GM18511 (cell line): ENCODE measurements at regions not wholly inside any gene's neighbourhood (a gene's known extent, or its start where the extent isn't known, plus 50 kb on each side); places are given as distances from the start of the nearest gene placed in this dataset.

Experiments used
- ATAC-seq: cut with Tn5 transposase; IDR thresholded peaks from one replicate; pipeline ENCODE4 v1.9.1; 2021; ENCODE audit warnings: mild to moderate bottlenecking, moderate library complexity; ENCODE audit not compliant: unreplicated experiment

DNA sequence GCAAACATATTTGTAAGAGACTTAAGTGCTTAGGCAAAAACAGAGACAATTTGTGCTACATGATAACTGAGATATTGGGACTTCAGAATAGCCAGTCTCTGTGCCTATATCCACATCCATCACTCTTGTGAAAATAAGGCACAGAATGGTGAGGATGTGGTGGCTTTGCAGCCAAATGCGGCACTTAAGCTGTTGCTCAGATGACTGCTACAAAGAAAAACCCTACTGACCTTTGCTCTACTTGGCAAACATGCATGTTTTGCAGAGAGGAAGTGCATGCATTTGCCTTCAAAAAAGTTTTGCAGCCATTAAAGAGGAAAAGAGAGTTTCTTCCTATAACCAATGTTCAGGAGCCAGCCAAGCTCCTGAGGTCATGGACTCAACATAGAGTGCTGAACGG lies 675.0 kb upstream of the KIRREL3 start:
- ATAC-seq = no peak

DNA sequence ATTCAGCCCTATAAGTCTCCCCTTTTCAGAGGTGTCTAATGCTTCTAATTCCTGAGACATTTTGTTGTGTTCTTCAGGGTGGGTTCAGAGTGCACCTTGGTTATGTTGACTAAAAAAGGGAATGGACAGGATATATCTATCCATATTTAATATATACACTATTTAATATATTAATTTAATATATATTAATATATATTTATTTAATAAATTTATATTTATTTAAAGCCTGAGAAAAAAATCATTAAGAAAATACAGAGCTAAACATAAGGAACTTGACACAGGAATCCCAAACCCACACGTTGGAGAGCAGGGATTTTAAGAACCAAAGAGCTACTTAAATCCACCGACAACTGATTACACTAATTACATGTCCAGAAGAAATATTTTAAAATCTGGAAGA lies 674.2 kb upstream of the KIRREL3 start:
- ATAC-seq = no peak

DNA sequence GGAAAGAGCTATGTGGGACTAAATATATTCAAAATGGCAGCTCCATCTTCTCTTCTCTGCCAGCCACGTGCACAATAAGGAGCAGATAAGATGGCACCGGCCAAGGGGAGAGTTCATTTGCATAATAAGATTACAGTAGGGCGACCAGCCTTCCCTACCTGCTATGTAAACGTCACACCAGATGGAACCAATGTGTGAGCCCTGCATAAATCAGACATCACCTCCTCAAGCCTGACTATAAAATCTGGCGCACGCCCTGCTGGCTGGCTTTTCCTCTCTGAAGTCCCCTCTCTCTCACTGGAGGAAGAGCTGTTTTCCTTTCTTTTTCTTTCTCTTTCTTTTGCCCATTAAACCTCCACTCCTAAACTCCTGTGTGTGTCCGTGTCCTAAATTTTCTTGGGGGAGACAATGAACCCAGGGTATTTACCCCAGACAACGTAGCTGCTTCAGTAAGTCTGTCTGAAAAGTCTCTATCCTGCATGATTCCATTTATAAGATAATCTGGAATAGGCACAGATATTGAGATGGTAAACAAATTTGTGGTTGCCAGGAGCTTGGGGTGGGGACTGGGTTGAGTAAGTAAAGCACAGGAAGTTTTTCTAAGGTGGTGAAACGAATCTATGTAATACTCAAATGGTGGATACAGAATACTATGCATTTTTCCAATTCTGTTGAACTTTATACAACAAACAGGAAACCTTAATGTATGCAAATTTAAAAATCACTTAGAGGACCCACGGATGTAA lies 670.0 kb upstream of the KIRREL3 start:
- no peak for ATAC-seq

DNA sequence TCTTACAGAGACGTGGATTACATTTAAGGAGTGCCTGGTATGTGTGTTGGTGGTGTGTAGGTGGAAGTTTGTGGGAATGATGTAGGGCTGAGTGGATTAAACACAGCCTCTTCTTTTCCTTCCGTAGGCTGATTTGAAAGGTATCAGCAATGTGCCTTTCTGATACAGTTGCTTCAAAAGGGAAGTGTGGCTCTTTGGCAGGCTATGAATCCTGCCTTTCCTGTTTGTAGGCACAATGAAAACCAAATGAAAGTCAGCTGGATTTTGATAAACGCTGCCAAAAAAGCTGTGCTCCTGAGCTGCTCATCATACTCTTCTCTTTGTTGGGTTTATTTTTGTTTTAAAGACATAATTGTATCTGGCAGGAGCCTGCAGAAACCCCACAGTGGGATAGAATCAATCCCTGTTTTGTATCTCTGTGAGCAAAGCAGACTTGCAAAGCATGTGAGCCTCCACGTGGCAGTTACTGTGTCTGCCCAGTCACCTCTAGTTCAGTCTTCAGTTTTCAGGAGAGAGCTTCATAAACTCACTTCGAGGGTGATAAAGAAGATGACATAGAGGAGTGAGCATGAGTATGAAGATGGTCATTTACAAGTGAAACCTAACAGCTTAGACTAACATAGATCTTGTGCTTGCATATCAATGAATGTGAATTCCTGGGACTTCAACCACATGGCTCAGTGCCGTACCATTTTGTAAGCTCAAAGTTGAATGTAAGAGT lies 655.7 kb upstream of the KIRREL3 start:
- no peak for ATAC-seq

DNA sequence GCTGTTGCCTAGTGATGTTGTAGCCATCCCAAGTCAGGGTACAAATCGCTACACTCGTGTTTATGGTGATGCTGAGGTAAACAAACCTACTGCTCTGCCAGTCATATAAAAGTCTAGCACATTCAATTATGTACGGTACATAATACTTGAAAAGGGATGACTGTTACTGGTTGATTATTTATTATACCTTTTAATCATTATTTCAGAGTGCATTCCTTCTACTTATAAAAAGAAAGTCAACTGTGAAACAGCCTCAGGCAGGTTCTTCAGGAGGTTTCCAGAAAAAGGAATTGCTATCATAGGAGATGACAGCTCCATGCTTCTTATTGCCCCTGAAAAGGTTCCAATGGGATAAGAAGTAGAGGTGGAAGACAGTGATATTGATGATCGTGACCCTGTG lies 652.5 kb upstream of the KIRREL3 start:
- no peak for ATAC-seq

DNA sequence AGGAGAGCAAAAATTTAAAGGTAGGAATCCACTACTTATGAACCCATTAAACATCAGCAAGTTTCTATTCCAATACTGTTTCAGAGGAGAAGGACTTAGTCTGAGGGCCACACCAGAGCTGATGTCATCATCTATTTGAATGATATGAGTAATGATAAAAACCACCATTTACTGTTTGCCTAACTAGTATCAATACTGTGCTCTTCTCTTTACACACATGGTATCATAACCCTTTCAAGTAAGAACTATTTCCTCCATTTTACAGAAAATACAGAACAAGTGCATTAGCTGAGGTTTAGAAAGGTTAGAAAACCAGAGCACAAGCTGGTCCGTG lies 651.3 kb upstream of the KIRREL3 start:
- no peak for ATAC-seq

DNA sequence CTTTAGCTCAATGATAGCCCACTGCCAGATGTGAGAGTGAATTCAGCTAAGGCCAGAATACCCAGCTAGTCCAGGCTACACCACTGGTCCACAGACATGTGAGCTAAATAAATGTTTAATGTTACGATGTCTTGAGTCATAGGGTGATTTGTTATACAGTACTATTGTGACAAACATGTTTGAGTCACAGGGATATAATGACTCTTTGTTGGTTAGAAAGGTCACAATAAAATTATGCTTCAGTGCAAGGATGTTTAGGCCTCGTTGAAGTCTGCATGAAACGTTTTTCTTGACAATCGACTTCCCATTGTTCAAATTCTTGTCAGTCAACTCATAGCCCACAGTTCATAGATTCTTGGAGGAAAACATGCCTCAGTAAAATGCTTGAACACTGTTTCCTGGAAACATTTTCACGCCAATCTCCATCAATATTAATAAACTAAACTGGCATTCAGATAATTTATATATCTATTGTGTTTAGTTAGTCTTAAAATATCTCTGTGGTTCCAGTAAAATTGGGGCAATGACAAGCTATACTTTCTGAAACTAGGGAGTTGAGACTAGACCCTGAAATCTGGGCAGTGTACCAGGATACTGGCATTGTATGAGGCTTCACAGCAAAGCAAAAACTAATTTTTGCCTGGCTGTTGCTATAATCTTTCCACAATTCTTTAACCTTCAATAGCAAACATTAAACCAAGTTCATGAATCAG lies 650.8 kb upstream of the KIRREL3 start:
- ATAC-seq = no peak

DNA sequence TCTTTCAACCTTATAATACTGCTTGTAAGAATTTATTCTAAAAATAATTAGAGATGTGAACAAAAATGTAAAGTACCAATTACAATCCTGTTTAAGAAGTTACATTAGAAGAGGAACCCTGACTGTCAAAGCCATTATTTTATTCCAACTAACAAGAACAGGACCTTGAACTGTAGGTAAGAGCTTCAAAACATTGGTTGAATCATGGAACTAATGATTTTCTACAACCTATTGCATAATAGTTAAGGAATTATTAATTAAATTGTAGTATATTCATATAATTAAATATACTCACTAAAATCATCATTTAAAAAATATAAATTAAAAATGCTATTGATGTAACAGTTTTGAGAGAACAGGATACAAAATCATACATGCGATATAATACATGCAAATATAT lies 649.4 kb upstream of the KIRREL3 start:
- ATAC-seq = no peak

DNA sequence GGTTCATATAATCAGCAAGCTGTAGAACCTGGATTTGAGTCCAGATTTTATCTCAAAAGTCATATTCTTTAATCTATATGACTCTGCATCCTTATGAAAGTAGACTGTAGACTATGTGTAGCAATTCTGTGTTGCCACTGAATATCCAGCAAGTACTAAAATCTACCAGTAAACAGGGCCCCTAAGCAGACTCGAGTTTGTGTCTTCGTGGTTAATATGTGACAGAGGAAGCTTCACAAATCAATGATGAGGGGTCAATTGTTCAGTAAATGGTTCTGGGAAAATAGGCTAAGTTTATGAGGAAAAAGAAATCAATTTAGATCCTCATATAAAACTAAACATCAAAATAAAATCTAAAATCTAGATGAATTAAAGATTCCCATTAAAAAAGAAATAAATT lies 648.5 kb upstream of the KIRREL3 start:
- ATAC-seq = no peak

DNA sequence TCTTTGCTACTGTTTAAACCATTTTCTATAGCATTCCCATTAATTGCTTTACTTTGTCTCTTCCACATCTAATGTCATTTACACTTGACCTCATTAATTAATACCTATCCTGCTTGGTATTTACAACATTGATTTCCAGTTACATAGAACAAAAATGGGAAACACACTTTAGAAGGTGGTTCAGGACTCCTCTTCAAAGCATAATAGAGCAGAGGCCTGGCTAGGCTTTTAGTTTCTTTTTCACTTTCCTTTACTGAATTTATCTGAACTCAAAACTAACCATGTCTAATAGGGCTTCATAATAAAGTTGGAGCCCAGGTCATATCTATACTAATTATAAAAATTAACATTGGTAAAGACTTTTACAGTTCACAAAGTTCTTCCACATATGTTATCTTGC lies 648.0 kb upstream of the KIRREL3 start:
- ATAC-seq = no peak

DNA sequence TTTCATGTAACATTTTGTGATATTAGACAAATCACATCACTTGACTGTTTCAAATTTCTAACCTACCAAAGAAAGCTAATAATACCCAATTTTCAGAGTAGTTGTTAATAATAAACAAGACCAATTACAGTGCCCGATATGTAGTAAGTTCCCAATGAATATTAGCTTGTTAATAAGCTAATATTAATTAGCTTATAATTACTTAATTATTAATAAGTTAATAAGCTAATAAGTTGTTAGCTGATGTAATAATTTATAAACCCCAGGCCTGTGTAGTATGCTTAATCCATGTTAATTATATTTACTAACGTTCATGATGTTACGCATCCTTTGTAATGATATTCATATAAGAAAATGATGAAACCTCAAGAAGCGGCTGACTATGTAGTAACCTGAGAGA lies 643.8 kb upstream of the KIRREL3 start:
- ATAC-seq = no peak

DNA sequence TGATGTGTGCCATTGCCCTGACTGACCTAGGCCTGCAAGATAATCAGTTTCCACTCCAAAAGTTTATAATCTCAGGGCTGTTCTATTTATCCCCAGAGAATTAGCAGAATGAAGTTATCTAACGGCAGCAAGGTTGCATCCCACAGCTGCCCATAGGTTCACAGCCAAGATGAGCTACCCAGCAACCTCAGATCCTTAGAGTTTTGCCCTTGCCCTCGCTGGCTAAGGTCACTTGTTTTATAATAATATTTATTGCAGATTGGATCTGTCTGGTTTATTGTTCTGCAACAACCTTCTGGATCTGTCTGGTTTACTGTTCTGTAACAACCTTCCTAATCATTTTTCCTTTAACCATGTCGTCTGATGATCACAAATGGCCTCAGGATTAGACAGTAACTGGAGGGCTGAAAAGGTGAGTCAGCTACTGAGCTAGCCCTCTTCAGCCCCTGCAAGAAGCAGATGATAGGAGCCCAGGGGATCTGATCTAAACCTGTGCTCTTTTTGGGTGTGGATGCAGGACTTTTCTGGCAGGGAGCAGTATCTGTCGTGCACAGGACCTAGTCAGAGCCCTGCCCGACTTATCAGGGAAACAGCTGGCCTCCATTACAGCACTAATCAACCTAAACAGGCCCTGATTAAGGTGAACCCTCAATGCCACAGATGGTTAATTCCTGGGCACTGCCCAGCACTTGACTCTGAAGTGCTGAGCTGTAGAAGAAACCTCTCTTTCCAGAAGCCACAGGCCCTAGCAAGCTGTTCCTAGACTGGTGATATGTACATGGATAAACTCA lies 642.9 kb upstream of the KIRREL3 start:
- no peak for ATAC-seq

DNA sequence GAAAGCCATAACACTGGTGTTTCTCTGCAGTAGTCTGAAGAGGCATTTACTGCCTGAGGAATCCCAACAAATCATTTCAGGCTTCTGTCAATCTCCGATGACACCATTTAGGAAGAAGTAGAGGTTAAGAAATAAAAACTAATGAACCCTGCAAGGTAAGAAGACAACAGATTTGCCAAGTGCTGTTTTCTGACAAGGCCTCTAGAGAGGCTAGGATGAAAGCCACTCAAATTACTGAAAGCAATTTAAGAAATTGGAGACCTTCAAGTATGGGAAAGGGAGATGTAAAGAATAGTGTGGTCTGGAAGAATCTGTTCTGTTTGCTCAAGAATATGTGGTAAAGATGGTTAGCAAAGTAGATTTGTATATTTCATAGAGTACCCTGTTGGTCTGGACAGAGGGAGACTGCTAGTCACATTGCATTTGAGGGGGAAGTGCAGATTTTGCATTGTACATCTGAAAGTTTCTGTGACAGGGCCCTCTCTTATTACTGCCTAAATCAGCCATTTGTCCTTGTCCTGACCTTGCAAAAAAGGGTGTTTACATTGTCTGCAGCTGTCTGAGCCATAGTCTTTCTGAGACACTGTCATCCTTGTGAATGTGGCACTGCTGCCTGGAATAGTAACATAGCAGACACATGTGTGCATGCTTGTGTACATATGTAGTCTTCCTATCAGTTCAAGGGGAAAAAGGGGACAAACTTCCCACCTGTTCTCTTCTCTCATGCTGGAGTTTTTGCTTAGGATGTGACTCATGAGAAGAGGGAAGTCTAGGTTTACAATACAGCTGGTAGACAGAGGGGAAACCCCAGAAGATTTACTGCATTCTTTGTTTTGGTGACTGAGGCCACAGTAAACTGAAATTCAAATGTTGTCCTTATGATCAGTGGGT lies 640.2 kb upstream of the KIRREL3 start:
- ATAC-seq = no peak

DNA sequence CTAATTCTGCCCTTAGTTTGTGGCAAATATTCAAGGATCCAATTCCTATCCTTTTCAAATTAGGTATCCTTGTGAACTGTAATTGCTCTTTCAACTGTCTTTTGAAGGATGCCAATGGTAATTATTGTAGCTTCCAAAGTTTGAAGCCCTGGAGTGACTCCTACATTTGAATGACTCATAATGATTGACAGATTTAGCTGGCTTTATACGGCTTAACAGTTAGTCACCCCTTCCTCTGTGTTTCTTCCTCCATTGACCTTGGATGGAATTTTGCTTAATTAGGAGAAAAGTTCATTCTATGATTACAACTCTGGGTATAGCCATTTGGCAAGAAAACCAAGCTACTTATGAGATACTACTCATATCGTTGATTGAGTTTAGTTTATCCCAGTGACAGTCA lies 639.3 kb upstream of the KIRREL3 start:
- no peak for ATAC-seq

DNA sequence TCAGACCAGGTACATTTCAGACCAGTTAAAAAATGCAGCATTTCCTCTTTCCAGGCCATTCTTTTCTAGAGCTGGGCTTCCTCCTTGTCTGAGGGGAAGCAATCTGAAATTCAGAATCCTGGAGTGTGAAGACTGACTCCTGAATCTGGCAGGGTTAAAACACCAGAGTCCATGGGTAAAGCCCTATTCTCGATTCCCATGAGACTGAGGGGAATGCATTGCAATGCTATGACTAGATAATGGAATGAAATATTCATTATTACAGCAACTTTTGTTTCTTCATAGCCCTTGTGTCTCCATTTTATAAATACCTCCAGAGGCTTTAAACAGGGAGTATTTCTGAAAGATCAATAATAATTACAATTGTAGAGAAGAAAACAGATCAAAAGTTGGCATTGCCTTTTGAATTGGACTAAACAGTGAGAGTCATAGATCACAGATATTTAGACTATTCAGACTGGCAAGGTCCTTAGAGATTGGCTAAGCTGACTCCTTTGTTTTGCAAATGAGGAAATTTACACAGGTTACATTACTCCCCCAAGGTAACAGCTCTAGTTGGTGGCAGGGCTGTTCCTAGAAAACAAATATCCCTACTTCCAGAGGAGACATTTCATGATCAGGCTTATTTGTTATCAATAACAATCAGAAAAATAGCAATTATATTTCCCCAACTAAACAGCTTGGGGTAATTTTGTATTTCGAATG lies 632.6 kb upstream of the KIRREL3 start:
- ATAC-seq = no peak

DNA sequence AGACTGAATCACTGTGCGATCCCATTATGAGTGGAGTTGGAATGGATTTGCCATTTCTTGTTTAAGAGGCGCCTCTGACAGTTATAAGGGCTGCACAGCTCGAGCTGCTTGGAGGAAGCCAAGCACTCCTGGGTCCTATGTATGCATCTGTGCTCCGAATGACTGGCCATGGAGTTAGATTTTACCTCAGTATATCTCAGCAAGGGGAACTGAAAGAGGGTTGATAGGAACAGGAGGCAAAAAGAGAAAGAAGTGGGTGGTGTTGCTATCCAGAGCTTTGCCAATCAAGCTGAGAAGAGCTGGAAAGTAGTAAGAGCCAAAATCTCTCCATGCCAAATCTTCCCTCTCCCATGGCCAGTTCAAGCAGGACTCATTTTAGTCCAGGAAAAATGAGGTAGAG lies 632.0 kb upstream of the KIRREL3 start:
- ATAC-seq = no peak

DNA sequence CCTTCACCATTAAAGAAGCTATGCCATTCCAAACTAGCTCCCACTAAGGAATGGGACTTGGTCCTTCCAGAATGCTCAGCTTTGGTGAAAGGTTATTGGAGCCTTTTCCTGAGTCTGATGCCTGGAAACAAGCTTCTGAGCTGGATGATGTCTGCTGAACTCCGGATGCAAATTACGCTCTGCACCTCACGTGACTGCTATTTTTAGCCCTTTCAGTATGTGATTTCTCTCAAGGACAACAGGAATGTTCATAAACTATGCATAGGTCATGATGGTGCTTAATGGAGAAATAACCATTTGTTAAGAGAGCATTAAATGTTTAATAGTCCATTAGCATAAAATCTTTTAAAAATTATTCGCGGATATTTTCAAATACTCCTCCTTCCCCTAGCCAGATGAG lies 631.4 kb upstream of the KIRREL3 start:
- ATAC-seq = no peak

DNA sequence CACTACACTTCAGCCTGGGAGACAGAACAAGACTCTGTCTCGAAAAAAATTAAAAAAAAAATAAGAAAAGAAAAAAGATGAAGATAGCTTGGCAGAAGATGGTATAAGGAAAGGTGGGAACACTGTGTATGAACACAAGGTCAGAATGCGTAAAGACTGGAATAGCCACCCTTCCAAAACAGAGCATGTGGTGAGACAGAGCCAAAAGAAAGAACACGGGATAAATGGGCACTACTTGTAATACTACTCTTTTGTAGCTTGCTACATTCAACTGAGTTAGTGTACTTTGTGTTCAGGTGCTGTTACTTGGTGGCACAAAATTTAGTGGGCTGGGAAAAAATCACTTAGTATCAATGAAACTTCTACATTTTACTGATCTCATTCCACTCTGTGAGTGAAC lies 628.6 kb upstream of the KIRREL3 start:
- no peak for ATAC-seq

DNA sequence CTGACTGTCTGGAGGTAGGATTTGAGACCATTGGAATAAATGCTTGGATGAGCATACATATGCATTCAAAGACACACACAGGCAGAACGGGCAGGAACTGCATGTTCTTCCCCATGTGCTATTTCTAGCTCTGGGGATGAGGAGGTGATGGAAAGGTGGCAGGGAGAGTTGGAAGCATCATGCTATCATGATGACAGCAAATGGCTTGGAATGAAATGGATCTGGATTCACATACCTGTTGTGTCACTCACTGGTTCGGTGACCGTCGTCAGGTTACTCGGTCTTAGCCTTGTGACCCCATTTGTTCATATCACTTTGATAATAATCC lies 627.9 kb upstream of the KIRREL3 start:
- ATAC-seq = no peak
